ENCODE measurements at regions not wholly inside any gene's neighbourhood (a gene's known extent, or its start where the extent isn't known, plus 50 kb on each side); places are given as distances from the start of the nearest gene placed in this dataset.

DNA sequence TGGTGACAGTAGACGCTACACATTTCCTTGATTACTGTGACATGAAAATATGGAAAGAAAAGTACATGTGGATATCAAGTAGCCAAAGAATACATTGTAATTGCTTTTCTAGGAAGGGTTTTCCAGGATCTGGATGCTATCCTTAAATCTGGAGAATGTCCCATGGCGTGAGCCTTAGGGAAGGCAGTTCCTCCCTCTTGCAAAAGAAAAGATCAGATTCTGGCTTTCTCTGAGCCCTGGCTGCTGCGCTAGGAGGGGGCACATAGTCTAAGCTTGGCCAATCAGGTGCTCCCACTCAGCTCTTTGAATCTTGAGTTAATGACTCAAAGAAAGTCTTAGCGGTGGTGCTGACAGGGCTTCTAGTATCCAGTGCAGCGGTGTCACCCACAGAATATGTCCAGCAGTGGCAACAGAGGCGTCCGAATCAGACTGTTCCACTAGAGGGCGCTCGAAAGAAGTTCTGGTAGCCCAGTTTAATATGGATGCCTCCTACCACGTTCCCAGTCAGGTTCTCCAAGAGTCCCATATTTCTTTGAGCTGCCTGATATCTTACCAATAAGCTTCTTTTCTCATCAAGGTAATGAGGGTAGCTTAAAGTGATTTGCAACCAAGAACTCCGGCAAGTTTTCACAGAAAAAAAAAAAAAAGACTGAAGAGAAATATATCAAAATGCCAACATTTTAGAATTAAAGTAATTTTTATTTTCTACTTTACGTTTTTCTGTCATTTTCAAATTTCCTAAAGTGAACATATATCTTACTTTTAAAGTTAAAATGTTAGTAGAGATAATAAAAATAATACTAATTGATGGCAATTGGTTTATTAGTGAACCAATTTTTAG lies 213.4 kb upstream of the S100G start:
- no peaks in the 10 kb centered on the region for H3K9me3 ChIP-seq (ENCODE audit: low read depth, low read length)
- H3K27ac ChIP-seq, result no peak overlapping the region
- TF ChIP-seq POLR2AphosphoS5 (IDR thresholded peaks at IDR 0.05; ENCODE audit: borderline replicate concordance, low read depth, low read length) (no peak), EZH2 (IDR thresholded peaks at IDR 0.05) (no peak), FOXP2 (optimal IDR thresholded peaks at IDR 0.05; ENCODE audit: control extremely low read depth, extremely low read length, insufficient read depth) (no peak)
- no peaks in the 10 kb centered on the region for H3K36me3 ChIP-seq (ENCODE audit: insufficient read depth, low read length)
- H3K4me3 ChIP-seq, result no peak overlapping the region
- peak; percentile 35 for DNase-seq (ENCODE audit: low read depth, low spot score)
- no peak overlapping the region for H3K9ac ChIP-seq (ENCODE audit: insufficient read length)

DNA sequence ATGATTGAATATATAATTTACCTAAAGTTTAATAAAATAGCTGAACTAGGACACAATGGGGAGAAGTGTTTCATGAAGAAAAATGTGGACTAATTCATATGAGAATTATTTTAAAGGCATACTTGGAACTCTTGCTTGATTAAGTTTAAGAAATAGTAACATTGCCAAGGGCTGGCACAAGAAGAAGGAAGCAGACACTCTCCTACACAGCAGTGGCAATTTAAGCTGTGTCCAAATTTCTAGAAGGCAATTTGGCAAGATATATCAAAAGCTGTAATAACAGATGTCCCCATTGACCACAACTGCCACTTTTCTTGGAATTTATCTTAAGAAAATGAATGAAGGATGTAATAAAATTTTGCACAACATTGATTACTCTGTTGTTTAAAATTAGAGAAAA lies 209.5 kb upstream of the S100G start:
- H3K9ac ChIP-seq (ENCODE audit: insufficient read length), result no peak overlapping the region
- no peak for TF ChIP-seq FOXP2 (optimal IDR thresholded peaks at IDR 0.05; ENCODE audit: control extremely low read depth, extremely low read length, insufficient read depth)
- no peak for TF ChIP-seq EZH2 (IDR thresholded peaks at IDR 0.05)
- TF ChIP-seq POLR2AphosphoS5 (IDR thresholded peaks at IDR 0.05; ENCODE audit: borderline replicate concordance, low read depth, low read length), result no peak

DNA sequence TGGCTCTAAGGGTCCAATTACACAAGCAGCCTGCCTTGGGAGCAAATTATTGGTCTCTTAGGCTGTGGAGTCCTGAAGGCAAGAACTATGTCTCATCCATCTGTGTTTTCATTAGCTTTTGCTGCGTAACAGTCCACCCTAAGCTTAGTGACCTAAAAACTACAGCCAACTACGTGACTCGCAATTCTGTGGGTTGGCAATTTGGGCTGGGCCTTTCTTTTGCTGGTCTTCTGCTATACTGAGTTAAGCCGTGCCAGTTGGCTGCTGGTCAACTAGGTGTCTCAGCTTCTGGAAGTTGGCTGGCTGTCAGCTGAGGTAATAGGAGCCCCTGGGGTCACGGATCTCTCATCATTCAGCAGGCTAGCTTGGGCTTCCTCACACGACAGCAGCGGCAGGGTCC lies 205.6 kb upstream of the S100G start:
- no peak for DNase-seq (ENCODE audit: low read depth, low spot score)
- H3K27ac ChIP-seq, result no peak overlapping the region
- no peaks in the 10 kb centered on the region for H3K36me3 ChIP-seq (ENCODE audit: insufficient read depth, low read length)
- no peaks in the 10 kb centered on the region for H3K9me3 ChIP-seq (ENCODE audit: low read depth, low read length)
- H3K9ac ChIP-seq (ENCODE audit: insufficient read length), result no peak overlapping the region
- no peak overlapping the region for H3K4me3 ChIP-seq
- no peak for TF ChIP-seq POLR2AphosphoS5 (IDR thresholded peaks at IDR 0.05; ENCODE audit: borderline replicate concordance, low read depth, low read length)
- TF ChIP-seq EZH2 (IDR thresholded peaks at IDR 0.05), result no peak
- no peak for TF ChIP-seq FOXP2 (optimal IDR thresholded peaks at IDR 0.05; ENCODE audit: control extremely low read depth, extremely low read length, insufficient read depth)

More for the DNA sequence above, 209.5 kb upstream of the S100G start:
- Histone ChIP-seq H3K9me3 (ENCODE audit: low read depth, low read length) (no peaks in the 10 kb centered on the region), H3K4me3 (no peak overlapping the region), H3K27ac (no peak overlapping the region), H3K36me3 (ENCODE audit: insufficient read depth, low read length) (no peaks in the 10 kb centered on the region)
- no peak for DNase-seq (ENCODE audit: low read depth, low spot score)

DNA sequence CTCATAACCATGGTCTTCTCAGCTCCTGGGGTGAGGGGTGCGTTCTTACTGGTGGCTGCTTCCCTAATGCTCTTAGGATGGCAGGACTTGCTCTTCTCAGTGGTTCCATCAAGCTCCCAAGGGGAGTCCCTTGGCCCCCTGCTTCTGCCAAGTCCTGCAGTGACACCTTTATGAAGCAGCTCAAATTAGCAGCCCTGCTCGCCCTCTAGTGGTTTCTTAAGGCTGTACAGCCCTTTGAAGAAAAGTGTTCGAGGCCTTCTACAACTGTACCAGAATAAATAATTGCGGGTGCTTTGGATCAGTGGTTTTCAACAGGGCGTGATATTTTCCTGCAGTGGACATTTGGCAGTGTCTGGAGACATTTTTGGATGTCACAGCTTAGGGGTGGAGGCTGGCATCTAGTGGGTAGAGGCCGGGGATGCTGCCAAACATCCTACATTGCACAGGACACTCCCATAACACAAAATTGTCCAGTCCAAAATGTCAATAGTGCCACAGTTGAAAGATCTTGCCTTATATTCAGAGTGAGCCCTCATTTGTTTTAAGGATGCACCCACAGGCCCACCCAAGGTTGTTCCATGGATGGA lies 204.7 kb upstream of the S100G start:
- Histone ChIP-seq H3K9me3 (ENCODE audit: low read depth, low read length) (no peaks in the 10 kb centered on the region), H3K4me3 (no peak overlapping the region), H3K9ac (ENCODE audit: insufficient read length) (no peak overlapping the region), H3K36me3 (ENCODE audit: insufficient read depth, low read length) (no peaks in the 10 kb centered on the region), H3K27ac (no peak overlapping the region)
- DNase-seq (ENCODE audit: low read depth, low spot score), result peak; percentile 0
- no peak for TF ChIP-seq FOXP2 (optimal IDR thresholded peaks at IDR 0.05; ENCODE audit: control extremely low read depth, extremely low read length, insufficient read depth)
- TF ChIP-seq POLR2AphosphoS5 (IDR thresholded peaks at IDR 0.05; ENCODE audit: borderline replicate concordance, low read depth, low read length), result no peak
- TF ChIP-seq EZH2 (IDR thresholded peaks at IDR 0.05), result no peak

DNA sequence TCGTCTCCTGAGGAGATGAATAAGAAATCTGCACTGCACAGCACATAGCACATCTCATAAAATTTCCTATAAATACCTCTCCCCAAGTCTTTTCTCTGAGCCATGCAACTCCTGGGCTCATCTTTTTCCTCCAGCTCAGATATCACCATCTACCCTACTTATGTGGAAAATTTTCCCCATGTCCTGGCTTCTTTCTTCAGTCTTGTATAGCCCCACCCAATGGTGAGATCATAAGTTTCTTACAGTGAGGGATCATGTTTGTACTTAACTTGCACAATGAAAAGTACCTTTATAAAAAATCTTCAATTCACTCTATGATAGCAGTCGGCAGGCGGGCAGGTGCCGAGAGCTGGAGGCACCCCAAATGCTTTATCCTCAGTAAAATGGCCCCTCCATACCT lies 198.6 kb upstream of the S100G start:
- no peaks in the 10 kb centered on the region for H3K9me3 ChIP-seq (ENCODE audit: low read depth, low read length)
- TF ChIP-seq POLR2AphosphoS5 (IDR thresholded peaks at IDR 0.05; ENCODE audit: borderline replicate concordance, low read depth, low read length) (no peak), FOXP2 (optimal IDR thresholded peaks at IDR 0.05; ENCODE audit: control extremely low read depth, extremely low read length, insufficient read depth) (no peak), EZH2 (IDR thresholded peaks at IDR 0.05) (no peak)
- no peak overlapping the region for H3K4me3 ChIP-seq
- H3K36me3 ChIP-seq (ENCODE audit: insufficient read depth, low read length), result no peaks in the 10 kb centered on the region
- H3K27ac ChIP-seq, result no peak overlapping the region
- H3K9ac ChIP-seq (ENCODE audit: insufficient read length), result no peak overlapping the region
- no peak for DNase-seq (ENCODE audit: low read depth, low spot score)

DNA sequence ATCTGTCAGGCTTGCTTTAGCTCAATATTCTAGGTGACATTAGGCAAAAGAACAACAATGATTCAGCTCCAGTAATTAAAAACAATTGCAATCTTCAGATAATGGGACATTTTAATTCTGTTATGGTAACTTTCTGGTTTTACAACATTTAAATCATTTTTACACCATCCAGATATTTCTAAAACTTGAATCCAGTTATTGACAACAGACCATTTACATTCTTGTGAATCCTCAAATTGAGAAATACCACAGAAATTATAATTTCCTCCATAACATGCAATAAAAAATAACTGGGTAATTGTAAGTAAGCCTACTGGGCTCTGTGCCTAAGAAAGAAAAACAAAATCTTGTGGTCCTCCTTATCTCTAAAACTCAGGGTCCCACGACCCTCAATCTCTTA lies 195.0 kb upstream of the S100G start:
- Histone ChIP-seq H3K36me3 (ENCODE audit: insufficient read depth, low read length) (no peaks in the 10 kb centered on the region), H3K9ac (ENCODE audit: insufficient read length) (no peak overlapping the region), H3K9me3 (ENCODE audit: low read depth, low read length) (no peaks in the 10 kb centered on the region), H3K4me3 (no peak overlapping the region), H3K27ac (no peak overlapping the region)
- DNase-seq (ENCODE audit: low read depth, low spot score), result no peak
- TF ChIP-seq POLR2AphosphoS5 (IDR thresholded peaks at IDR 0.05; ENCODE audit: borderline replicate concordance, low read depth, low read length), result no peak
- no peak for TF ChIP-seq EZH2 (IDR thresholded peaks at IDR 0.05)
- no peak for TF ChIP-seq FOXP2 (optimal IDR thresholded peaks at IDR 0.05; ENCODE audit: control extremely low read depth, extremely low read length, insufficient read depth)

DNA sequence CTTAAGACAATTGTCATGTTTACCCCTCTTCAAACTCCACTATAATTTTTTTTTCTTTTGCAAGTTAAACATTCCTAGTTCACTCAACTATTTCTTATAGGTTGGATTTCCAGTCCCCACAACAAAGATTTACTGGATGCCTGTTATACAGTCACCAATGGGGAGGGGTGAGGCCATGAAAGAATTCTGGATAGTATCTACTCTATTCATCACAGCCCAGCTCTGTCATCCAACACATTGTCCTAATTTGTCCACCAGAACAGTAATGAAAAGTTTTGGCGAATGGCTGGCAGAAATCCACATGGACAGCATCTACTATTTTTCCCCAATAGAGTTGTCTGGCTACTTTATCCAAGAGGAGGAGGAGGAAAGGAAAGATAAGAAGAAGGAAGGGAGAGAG lies 192.7 kb upstream of the S100G start:
- no peak for TF ChIP-seq EZH2 (IDR thresholded peaks at IDR 0.05)
- TF ChIP-seq POLR2AphosphoS5 (IDR thresholded peaks at IDR 0.05; ENCODE audit: borderline replicate concordance, low read depth, low read length), result no peak
- no peak for TF ChIP-seq FOXP2 (optimal IDR thresholded peaks at IDR 0.05; ENCODE audit: control extremely low read depth, extremely low read length, insufficient read depth)
- no peak overlapping the region for H3K4me3 ChIP-seq
- H3K27ac ChIP-seq, result no peak overlapping the region
- H3K9me3 ChIP-seq (ENCODE audit: low read depth, low read length), result no peaks in the 10 kb centered on the region
- no peak for DNase-seq (ENCODE audit: low read depth, low spot score)
- H3K9ac ChIP-seq (ENCODE audit: insufficient read length), result no peak overlapping the region
- H3K36me3 ChIP-seq (ENCODE audit: insufficient read depth, low read length), result no peaks in the 10 kb centered on the region

DNA sequence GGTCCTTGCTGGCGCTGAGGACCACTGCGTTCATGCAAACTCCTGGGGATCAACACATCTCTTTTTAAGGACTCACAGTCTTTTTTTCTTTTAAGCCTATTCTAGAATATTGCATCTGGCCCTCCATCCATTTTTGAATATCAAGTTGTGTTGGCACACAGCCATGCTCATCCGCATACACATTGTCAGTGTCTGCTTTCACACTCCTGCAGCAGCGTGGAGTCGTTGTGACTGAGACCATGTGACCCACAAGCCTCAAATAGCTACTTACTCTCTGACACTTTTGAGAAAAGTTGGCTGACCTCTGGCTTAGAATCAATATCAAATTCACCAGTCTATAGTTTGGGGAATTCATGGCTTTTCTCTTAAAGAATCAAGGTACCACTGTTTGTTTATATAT lies 191.8 kb upstream of the S100G start:
- no peaks in the 10 kb centered on the region for H3K36me3 ChIP-seq (ENCODE audit: insufficient read depth, low read length)
- DNase-seq (ENCODE audit: low read depth, low spot score), result no peak
- H3K9ac ChIP-seq (ENCODE audit: insufficient read length), result no peak overlapping the region
- TF ChIP-seq POLR2AphosphoS5 (IDR thresholded peaks at IDR 0.05; ENCODE audit: borderline replicate concordance, low read depth, low read length), result no peak
- no peak for TF ChIP-seq EZH2 (IDR thresholded peaks at IDR 0.05)
- TF ChIP-seq FOXP2 (optimal IDR thresholded peaks at IDR 0.05; ENCODE audit: control extremely low read depth, extremely low read length, insufficient read depth), result no peak
- no peak overlapping the region for H3K4me3 ChIP-seq
- no peak overlapping the region for H3K27ac ChIP-seq
- H3K9me3 ChIP-seq (ENCODE audit: low read depth, low read length), result no peaks in the 10 kb centered on the region

All from SK-N-MC (cell line).